GM18909 (cell line): ENCODE measurements at regions not wholly inside any gene's neighbourhood (a gene's known extent, or its start where the extent isn't known, plus 50 kb on each side); places are given as distances from the start of the nearest gene placed in this dataset.
"Not testable (repeated sequence)": the region's sequence is repeated elsewhere in the genome, so short reads cannot be mapped to it uniquely, and the experiment has no call there.

Source experiments
- ATAC-seq: cut with Tn5 transposase; IDR thresholded peaks from one replicate; pipeline ENCODE4 v1.9.1; 2021; ENCODE audit warnings: mild to moderate bottlenecking; ENCODE audit not compliant: unreplicated experiment, poor library complexity

GRCh38 chr14:47988175-47988574, 312.8 kb upstream of the MDGA2 start:
- ATAC-seq: no peak

GRCh38 chr14:47978871-47979270, 303.5 kb upstream of the MDGA2 start:
- no peak for ATAC-seq

- ATAC-seq: no peak
These were observed 300.7 kb upstream of the MDGA2 start for GRCh38 chr14:47976139-47976538.

GRCh38 chr14:47966076-47966810, 290.8 kb upstream of the MDGA2 start:
- no peak for ATAC-seq

- no peak for ATAC-seq
These were observed 286.2 kb upstream of the MDGA2 start for GRCh38 chr14:47961634-47962033.

GRCh38 chr14:47959740-47960139, 284.3 kb upstream of the MDGA2 start:
- ATAC-seq: no peak

GRCh38 chr14:47949006-47949405, 273.6 kb upstream of the MDGA2 start:
- no peak for ATAC-seq

- no peak for ATAC-seq
These were observed 259.9 kb upstream of the MDGA2 start for GRCh38 chr14:47935332-47935731.

- peak; percentile 89 for ATAC-seq
These were observed 253.9 kb upstream of the MDGA2 start for GRCh38 chr14:47929334-47929733.

- ATAC-seq: no peak
These were observed 245.7 kb upstream of the MDGA2 start for GRCh38 chr14:47921133-47921532.

GRCh38 chr14:47919997-47920396, 244.6 kb upstream of the MDGA2 start:
- ATAC-seq: no peak

GRCh38 chr14:47919334-47919846, 244.0 kb upstream of the MDGA2 start:
- ATAC-seq: no peak

GRCh38 chr14:47917344-47917954, 242.0 kb upstream of the MDGA2 start:
- no peak for ATAC-seq

GRCh38 chr14:47901141-47901540, 225.7 kb upstream of the MDGA2 start:
- ATAC-seq: not testable (repeated sequence)

GRCh38 chr14:47899685-47900084, 224.3 kb upstream of the MDGA2 start:
- ATAC-seq: no peak

- ATAC-seq: no peak
These were observed 198.9 kb upstream of the MDGA2 start for GRCh38 chr14:47874350-47874749.

- ATAC-seq: no peak
These were observed 197.2 kb upstream of the MDGA2 start for GRCh38 chr14:47872588-47872987.

- no peak for ATAC-seq
These were observed 188.0 kb upstream of the MDGA2 start for GRCh38 chr14:47863441-47863840.

GRCh38 chr14:47857646-47858045, 182.2 kb upstream of the MDGA2 start:
- ATAC-seq: no peak

- ATAC-seq: no peak
These were observed 176.9 kb upstream of the MDGA2 start for GRCh38 chr14:47852278-47852677.

- no peak for ATAC-seq
These were observed 170.6 kb upstream of the MDGA2 start for GRCh38 chr14:47846008-47846407.

- no peak for ATAC-seq
These were observed 167.8 kb upstream of the MDGA2 start for GRCh38 chr14:47843236-47843635.
